Rectal smooth muscle tissue (tissue), 1 donor: ENCODE measurements at regions not wholly inside any gene's neighbourhood (a gene's known extent, or its start where the extent isn't known, plus 50 kb on each side); places are given as distances from the start of the nearest gene placed in this dataset.
"Not testable (repeated sequence)": the region's sequence is repeated elsewhere in the genome, so short reads cannot be mapped to it uniquely, and the experiment has no call there.

Experiments
- H3K27ac ChIP-seq: one replicate; pipeline ENCODE4 v1.7.0; 2013; ENCODE audit warnings: low read depth, low read length, inconsistent platforms
- H3K27me3 ChIP-seq: one replicate; pipeline ENCODE4 v1.7.0; 2013; ENCODE audit warnings: low read length; ENCODE audit not compliant: control insufficient read depth, insufficient read depth
- H3K36me3 ChIP-seq: one replicate; pipeline ENCODE4 v1.7.0; 2013; ENCODE audit warnings: low read length; ENCODE audit not compliant: control insufficient read depth, insufficient read depth
- H3K4me1 ChIP-seq: one replicate; pipeline ENCODE4 v1.7.0; 2013; ENCODE audit warnings: low read length; ENCODE audit not compliant: control insufficient read depth, insufficient read depth
- H3K4me3 ChIP-seq: one replicate; pipeline ENCODE4 v1.7.0; 2013; ENCODE audit warnings: low read length
- H3K9ac ChIP-seq: one replicate; pipeline ENCODE4 v1.7.0; 2013; ENCODE audit warnings: low read length

DNA sequence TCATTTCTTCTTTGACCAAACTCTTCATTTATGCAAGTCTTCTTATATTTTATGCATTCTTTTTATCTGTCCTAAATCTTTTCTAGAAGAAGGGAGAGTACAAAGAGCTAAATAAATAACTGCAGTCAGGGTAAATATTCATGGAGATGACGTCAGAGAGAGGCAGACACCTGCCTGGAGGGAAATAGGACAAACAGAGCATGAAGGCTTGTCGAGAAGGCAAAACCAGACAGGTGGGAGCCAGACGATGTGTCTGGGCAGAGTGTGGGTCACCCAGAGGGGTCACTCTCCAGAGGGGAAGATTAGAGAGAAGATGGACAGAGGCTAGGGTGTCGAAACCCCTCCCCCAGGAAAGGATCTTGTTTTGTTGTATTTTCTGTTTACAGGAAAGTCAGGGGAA lies 78.3 kb upstream of the RPL38 start:
- Histone ChIP-seq H3K27ac (no peak overlapping the region), H3K4me1 (no peaks in the 10 kb centered on the region), H3K4me3 (no peak overlapping the region), H3K36me3 (no peaks in the 10 kb centered on the region), H3K9ac (no peak overlapping the region), H3K27me3 (peaks cover 2% of the 10 kb centered on the region)

DNA sequence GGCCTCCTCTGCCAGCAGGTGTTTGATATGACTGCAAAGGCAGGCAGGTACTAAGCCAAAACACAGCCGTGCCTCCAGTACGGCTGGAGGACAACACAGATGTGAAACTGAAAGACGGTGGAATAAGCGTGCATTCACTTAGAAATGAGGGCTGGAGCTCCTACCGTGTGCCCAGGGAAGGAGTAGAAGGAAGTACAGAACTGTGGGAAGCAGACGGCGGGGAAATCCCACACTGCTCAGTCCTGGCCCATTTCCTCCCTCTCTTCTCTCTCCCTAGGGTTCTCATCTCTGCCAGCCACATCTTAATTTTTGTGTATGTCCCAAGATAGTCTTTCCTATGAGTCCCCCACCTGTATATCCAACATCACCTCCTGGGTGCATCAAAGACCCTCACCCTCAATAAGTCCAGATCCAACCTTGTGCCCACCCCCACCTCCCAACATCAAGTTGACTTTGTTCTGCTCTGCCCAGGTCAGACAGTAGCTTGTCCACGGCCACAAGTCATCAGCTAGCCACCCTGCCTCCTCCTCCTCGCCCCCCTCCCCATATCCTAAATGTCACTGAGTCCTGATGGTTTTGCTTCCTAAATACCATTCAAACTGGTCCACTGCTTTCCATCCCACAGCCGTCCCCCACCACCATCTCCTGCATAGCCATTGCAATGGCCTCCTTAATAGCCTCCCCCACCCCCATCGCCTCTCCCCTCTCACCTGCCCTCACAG lies 77.1 kb upstream of the RPL38 start:
- Histone ChIP-seq H3K9ac (no peak overlapping the region), H3K27me3 (peaks cover 4% of the 10 kb centered on the region), H3K36me3 (no peaks in the 10 kb centered on the region), H3K27ac (no peak overlapping the region), H3K4me3 (no peak overlapping the region), H3K4me1 (no peaks in the 10 kb centered on the region)

DNA sequence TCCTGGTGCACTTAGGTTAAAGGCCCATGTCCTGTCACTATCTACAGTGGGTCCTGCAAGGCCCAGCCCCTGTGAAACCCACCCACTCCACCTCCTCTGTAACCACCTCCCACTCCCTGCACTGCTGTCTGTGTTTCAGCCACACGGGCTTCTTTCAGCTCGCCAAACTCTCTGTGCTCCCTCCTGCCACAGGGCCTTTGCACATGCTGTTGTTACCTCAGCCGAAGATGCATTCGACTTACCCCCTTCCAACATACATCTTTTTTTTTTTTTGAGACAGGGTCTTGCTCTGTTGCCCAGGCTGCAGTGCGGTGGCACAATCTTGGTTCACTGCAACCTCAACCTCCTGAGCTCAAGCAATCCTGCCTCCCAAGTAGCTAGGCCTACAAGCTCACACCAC lies 76.5 kb upstream of the RPL38 start:
- Histone ChIP-seq H3K36me3 (no peaks in the 10 kb centered on the region), H3K4me1 (no peaks in the 10 kb centered on the region), H3K9ac (no peak overlapping the region), H3K27me3 (peaks cover 4% of the 10 kb centered on the region), H3K4me3 (no peak overlapping the region), H3K27ac (no peak overlapping the region)

DNA sequence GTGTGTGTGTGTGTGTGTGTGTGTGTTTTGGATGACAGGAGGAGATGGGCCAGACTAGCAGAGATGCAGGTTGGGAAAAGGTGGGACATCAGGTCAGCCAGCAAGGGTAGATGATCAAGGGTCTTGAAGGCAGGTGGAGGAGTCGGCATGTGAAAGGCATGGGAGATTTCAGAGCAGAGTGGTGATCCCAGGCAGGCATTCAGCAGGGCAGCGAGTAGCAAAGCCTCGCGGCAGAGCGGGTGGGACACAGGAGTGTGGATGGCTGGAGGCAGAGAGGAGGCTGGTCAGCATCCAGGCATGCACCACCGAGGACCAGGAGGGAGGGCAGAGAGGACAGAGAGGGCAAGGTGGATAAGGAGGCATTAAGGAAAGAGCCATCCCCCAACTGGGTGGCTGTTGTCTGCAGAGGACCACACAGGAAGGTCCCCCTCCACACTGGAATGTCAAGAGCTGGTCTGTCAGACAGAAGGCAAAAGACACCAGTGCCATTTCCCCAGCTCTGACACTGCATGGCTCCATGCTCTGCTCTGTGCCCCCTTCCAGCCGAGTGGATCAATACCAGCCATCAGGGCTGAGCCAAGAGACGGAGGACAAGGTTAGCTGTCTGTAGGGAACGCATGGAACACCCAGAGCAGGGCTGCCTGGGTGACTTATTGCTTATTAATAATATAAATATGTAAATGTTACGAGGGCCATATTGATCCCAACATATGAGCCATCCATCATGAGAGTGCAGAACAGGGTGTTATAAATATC lies 74.8 kb upstream of the RPL38 start:
- Histone ChIP-seq H3K27me3 (peaks cover 4% of the 10 kb centered on the region), H3K4me1 (no peaks in the 10 kb centered on the region), H3K4me3 (no peak overlapping the region), H3K27ac (no peak overlapping the region), H3K9ac (no peak overlapping the region), H3K36me3 (no peaks in the 10 kb centered on the region)

DNA sequence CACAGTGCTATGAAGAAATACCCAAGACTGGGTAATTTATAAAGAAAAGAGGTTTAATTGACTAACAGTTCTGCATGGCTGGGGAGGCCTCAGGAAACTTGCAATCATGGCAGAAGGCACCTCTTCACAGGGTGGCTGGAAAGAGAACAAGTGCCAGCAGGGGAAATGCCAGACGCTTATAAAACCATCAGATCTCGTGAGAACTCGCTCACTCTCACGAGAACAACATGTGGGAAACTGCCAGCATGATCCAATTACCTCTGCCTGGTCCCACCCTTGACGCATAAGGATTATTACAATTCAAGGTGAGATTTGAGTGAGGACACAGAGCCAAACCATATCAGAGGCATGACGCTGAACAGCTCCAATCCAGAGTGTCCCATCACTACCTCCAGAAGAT lies 73.7 kb upstream of the RPL38 start:
- H3K4me3 ChIP-seq, H3K27me3 ChIP-seq, H3K36me3 ChIP-seq, H3K9ac ChIP-seq, H3K4me1 ChIP-seq, H3K27ac ChIP-seq: not testable (repeated sequence)

DNA sequence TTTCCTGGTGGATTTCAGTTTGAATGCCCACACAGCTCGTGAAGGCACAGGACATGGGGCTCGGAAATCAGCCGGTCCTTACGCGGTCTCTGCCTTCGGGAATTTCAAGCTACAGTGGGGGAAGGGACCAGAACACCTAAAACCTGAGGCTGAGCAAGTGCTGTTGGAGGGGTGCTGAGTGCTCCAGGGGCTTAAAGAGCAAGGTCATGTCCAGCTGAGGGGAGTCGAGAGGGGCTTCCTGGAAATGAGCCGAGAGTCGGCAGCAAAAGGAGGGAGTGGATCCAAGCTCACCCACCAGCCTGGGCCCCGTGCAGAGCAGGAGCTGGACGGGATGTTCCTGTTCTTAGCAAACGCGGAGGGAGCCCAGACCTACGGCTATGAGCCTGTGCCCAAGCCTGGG lies 73.2 kb upstream of the RPL38 start:
- Histone ChIP-seq H3K36me3 (no peaks in the 10 kb centered on the region), H3K27me3 (peaks cover 4% of the 10 kb centered on the region), H3K4me1 (no peaks in the 10 kb centered on the region), H3K9ac (no peak overlapping the region), H3K27ac (no peak overlapping the region), H3K4me3 (no peak overlapping the region)

DNA sequence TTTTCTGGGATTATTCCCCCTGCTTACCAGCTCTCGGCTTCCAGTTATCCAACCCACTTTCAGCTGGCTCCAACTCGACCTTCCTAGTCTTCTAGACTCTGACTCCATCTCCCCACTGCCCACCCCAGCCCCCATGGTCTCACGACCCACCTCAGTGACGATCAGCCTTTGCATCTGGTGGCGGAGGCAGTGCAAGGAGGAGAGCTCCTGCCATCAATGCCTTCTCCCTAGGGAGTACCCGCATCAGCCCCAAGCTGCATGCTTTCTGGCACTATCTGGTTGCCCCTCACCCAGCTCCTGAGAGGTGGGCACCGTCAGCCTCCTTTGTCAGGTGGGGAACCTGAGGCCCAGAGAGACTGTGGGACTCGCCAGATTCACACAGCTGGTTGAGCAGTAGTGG lies 72.6 kb upstream of the RPL38 start:
- Histone ChIP-seq H3K27ac (no peak overlapping the region), H3K27me3 (peaks cover 4% of the 10 kb centered on the region), H3K4me3 (no peak overlapping the region), H3K9ac (no peak overlapping the region), H3K36me3 (no peaks in the 10 kb centered on the region), H3K4me1 (no peaks in the 10 kb centered on the region)

DNA sequence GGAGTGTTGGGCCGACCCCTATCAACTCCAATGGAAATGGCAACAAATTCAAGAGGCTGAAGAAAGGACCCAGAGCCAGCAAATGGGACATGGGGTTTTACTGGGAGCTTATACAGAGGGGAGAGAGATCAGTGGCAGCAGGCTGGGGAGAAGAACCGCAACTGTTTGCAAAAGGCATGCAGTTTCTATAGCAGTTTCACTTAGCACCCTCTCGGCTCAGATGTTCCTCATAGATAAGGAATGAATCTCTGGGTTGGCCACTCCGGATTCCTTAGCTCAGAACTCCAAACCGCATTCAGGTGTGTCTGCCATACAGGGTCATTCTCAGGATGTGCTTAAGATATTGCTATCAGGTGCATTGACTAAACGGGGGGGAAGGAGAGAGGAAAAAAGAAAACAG lies 71.1 kb upstream of the RPL38 start:
- Histone ChIP-seq H3K27me3 (peaks cover 4% of the 10 kb centered on the region), H3K36me3 (no peaks in the 10 kb centered on the region), H3K9ac (no peak overlapping the region), H3K4me1 (no peaks in the 10 kb centered on the region), H3K4me3 (no peak overlapping the region), H3K27ac (no peak overlapping the region)

DNA sequence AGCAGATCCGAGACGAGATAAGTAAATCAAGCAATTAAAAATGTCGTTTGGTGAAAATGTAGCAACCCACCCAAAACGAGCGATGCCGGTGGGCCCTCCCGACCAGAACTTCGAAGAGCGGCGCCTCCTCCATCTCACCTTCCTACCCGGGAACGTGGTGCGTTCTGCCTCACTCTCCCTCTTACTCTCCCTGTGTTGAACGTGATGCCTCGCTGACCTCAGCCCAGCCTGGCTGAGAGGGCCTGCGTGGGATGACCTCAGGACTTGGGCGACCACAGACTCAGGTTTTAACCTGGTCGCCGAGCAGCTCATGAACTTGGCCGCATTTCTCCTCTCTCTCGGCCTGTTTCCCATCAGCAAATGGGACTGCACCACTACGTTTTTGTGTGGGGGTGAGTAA lies 69.7 kb upstream of the RPL38 start:
- Histone ChIP-seq H3K4me1 (no peaks in the 10 kb centered on the region), H3K36me3 (no peaks in the 10 kb centered on the region), H3K9ac (no peak overlapping the region), H3K27me3 (peaks cover 4% of the 10 kb centered on the region), H3K27ac (no peak overlapping the region), H3K4me3 (no peak overlapping the region)

DNA sequence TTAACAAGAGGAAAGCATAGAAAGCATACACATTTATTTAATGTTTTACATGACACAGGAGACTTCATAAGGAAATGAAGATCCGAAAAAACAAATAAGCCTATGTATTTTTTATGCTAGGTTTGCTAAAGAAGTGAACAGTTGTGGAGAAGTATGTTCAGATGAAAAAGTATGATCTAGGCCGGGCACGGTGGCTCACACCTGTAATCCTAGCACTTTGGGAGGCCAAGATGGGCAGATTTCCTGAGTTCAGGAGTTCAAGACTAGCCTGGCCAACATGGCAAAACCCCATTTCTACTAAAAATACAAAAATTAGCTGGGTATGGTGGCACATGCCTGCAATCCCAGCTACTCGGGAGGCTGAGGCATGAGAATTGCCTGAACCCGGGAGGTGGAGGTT lies 69.2 kb upstream of the RPL38 start:
- not testable (repeated sequence) for H3K27ac ChIP-seq, H3K27me3 ChIP-seq, H3K36me3 ChIP-seq, H3K9ac ChIP-seq, H3K4me3 ChIP-seq, H3K4me1 ChIP-seq

DNA sequence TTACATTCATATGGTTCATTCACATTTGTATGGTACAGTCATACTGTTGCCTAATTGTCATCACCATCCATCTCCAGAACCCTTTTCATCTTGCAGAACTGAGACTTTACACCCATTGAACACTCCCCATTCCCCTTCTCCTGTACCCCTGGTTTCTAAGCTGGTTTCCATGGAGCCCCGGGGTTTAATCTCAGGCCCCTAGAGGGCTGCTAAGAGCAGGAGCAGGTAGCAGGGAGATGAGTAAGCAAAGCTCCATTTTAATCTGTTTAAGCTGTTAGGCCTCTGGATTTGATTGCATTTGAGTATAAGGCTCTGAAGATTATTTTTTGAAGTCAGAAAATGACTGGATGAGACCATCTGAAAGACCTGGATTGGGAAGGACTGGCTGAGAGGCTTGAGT lies 68.5 kb upstream of the RPL38 start:
- Histone ChIP-seq H3K27me3 (peaks cover 4% of the 10 kb centered on the region), H3K27ac (no peak overlapping the region), H3K4me1 (no peaks in the 10 kb centered on the region), H3K4me3 (no peak overlapping the region), H3K9ac (no peak overlapping the region), H3K36me3 (no peaks in the 10 kb centered on the region)

DNA sequence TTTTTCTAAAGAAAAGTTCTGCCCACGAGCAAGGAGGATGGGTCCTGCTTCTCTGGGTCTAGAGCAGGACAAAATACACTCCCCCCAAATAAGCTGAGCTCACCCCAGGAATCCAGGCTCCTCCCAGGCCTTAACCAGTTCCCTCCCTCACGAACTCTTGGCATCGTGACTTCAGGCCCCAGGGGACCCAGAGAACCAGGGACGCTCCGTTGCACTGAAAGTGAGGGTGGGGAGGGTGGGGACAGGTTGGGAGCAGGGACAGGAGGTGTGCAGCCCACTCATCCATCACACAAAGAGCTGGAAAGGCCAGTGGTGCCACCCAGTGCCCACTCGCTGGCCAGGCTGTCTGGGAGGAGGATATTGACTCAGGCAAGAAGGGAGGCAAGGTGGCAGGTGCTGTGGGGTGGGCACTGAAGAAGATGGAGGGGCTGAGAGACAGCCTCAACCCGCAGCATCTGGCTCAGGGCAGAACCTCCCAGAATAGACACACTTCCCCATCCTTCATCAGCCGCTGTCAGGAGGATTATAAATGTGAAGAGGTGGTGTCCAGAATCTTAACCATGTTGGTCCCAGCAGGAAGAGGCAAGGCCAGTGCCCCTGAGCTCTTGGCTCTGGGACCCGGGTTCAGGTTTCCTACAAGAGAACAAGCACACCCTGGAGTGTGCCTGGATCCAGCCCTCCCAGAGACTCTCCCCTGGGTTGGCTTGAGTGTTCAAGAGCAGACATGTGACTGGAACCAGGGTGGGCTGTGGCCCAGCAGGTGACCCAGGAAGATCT lies 67.9 kb upstream of the RPL38 start:
- no peak overlapping the region for H3K27ac ChIP-seq
- H3K4me1 ChIP-seq, result no peaks in the 10 kb centered on the region
- no peaks in the 10 kb centered on the region for H3K27me3 ChIP-seq
- H3K4me3 ChIP-seq, result no peak overlapping the region
- no peaks in the 10 kb centered on the region for H3K36me3 ChIP-seq
- no peak overlapping the region for H3K9ac ChIP-seq
